GM19397 (cell line): ENCODE measurements at regions not wholly inside any gene's neighbourhood (a gene's known extent, or its start where the extent isn't known, plus 50 kb on each side); places are given as distances from the start of the nearest gene placed in this dataset.

Experiments
- ATAC-seq: cut with Tn5 transposase; IDR thresholded peaks from one replicate; pipeline ENCODE4 v1.9.1; 2021; ENCODE audit warnings: mild to moderate bottlenecking, moderate library complexity; ENCODE audit not compliant: unreplicated experiment

DNA sequence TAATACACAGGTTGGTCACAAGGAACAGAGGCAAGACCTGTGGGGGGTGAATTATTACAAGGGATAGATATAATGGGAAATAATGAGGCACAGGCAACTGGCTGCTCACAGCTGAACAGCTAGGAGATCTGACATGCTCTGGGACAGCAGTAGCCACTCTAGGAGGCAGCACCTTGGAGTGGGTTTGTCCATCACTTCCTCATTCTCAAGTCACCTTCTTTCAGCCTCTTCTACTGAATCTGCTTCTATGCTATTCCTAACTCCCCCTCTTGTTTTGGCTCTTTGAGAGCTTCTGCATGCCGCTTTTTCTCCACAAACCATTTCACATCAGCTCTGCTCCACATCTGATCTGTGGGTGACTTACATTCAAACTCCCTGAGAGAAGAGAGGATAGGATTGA lies 345.5 kb upstream of the MAP3K7 start:
- ATAC-seq, result no peak

DNA sequence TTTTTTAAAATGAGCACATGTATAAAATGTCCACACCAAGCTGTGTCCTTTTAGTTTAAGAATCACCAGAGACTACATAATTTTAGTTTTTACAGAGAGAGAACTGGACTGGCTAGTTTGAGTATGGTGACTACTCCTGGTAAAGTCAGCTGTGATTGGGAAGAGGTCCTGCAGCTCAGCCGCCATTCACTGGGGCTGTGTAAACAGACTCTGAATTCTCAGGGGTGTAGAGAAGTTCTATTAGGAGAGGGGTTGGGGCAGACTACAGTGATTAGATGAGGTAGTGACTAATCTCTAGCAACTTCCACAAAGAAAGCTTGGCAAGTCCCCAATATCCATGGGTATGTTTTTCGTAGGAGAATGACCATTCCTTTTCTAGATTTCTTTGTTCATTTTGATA lies 341.2 kb upstream of the MAP3K7 start:
- no peak for ATAC-seq

DNA sequence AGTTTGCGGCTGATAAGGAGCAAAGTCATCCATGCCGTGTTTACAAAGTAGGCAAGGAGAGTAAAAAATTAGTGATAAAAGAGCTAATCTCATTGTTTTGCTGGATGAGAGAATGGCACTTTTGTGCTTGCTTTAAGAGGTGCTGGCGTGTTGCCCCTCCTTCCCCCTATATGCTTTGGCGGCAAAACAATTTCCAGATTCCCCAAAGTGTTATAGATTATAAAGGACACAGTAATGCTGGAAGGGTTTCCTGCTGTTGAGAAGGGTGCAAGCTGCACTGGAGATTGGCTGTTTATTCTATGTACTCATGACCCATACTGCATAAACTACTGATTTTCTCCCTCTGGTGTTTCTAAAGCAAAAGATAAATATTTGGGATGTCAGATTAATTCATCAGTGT lies 338.9 kb upstream of the MAP3K7 start:
- ATAC-seq, result no peak

GRCh38 chr6:90922325-90922724 lies 335.5 kb upstream of the MAP3K7 start:
- no peak for ATAC-seq

GRCh38 chr6:90918361-90918760 lies 331.5 kb upstream of the MAP3K7 start:
- no peak for ATAC-seq

- ATAC-seq, result no peak
These were observed 330.5 kb upstream of the MAP3K7 start for GRCh38 chr6:90917376-90917775.

GRCh38 chr6:90916968-90917367 lies 330.1 kb upstream of the MAP3K7 start:
- no peak for ATAC-seq

DNA sequence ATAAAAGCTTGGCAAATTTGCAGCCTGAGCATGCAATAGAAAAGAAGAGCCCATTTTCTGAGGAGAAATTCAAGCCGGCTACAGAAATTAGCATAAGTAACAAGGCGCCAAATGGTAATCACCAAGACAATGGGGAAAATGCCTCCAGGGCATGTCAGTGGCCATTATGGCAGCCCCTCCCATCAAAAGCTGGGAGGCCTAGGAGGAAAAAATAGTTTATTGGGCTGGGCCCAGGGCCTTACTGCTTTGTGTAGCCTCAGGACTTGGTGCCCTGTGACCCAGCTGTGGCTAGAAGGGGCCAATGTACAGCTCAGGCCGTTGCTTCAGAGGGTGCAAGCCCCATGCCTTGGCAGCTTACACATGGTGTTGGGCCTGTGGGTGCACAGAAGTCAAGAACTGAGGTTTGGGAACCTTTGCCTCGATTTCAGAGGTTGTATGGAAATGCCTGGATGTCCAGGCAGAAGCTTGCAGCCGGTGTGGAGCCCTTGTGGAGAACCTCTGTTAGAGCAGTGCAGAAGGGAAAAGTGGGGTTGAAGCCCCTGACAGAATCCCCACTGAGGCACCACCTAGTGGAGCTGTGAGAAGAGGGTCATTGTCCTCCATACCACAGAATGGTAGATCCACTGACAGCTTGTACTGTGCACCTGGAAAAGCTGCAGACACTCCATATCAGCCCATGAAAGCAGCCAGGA lies 328.5 kb upstream of the MAP3K7 start:
- no peak for ATAC-seq

- no peak for ATAC-seq
These were observed 327.4 kb upstream of the MAP3K7 start for GRCh38 chr6:90914312-90914711.

DNA sequence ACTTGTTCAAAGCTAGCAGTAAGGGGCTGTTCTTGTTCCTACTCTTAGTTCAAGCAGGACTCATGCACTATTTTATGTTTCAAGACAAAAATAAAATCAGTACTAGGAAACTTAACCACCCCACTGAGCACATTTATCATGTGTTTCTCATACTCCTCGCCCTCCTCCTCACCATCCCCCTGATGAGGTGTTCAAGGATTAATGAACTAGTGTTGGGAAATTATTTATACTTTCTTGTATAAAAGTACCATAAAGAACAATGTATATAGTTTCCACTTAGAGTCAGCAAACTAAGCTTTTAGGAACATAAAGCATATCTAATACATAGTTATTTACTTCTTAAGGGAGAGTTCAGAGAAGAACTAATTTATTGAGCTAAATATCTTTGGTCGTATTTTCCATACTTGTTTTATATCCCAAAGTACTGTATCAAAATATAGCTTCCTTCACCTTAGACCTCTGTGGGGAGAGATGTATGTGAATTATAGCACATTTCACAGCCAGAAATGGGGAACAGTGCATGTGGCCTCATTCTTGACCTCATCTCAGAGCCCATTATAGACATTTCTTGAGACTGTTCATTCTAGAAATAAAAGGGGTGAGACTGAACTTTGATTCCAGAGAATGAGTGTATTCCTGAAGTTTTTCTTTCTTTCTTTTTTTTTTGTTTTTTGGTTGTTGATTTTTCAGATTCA lies 326.5 kb upstream of the MAP3K7 start:
- no peak for ATAC-seq

DNA sequence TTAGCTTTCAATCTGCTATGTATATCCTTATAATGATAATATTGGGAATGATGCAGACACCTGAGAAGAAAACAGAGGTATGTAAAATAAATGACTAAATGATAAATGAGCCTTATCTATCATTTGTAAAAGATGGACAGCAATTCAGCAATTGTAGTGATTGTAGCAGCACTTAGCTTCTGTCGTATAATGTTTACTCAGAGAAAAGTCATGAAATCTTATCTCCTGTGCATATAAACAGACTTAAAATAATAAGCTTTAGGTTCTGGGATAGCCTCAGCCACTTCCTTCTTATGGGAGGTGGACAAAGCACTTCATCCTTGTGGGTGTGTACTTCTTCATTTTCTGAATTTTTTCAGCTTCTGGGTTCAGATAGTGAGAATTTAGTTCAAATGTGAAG lies 324.8 kb upstream of the MAP3K7 start:
- ATAC-seq, result no peak

DNA sequence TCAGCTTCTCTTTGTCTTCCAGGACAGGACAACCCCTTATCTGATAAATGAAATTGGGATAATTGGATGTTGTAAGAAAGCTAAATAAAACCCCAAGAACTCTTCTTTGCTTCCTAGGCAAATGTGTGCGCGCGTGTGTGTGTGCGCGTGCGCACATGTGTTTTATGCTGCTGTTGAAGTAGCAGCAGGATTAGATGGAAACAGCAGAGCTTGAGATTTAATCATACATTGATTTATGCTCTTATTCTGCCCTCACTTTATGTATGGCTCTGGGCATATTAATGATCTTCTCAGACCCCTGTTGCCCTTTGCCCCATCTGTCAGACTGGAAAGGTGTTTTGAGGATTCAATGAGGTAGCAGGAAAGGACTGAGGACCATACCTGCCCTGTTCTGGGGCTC lies 324.0 kb upstream of the MAP3K7 start:
- no peak for ATAC-seq

GRCh38 chr6:90907931-90908655 lies 321.2 kb upstream of the MAP3K7 start:
- ATAC-seq, result no peak

GRCh38 chr6:90905351-90905750 lies 318.5 kb upstream of the MAP3K7 start:
- no peak for ATAC-seq

- no peak for ATAC-seq
These were observed 313.2 kb upstream of the MAP3K7 start for GRCh38 chr6:90900034-90900433.

DNA sequence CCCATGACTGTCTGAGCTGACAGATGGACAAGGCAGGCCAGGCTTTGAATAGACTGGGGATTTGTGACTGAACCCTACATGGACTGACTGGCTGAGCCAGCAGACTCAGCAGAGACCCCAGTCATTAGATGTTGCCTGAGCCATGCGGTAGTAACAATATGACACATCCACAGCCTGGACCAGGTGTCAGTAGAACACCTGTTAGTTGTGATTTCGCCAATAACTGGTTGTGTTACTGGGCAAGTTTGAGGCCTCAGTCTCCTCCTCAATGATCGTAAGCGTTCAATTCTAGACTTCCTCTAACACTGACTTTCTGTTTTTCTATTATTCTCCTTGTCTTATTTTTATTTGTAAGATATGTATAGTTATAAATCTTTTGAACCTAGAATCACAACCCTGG lies 311.9 kb upstream of the MAP3K7 start:
- no peak for ATAC-seq

GRCh38 chr6:90896075-90896547 lies 309.2 kb upstream of the MAP3K7 start:
- ATAC-seq, result no peak

DNA sequence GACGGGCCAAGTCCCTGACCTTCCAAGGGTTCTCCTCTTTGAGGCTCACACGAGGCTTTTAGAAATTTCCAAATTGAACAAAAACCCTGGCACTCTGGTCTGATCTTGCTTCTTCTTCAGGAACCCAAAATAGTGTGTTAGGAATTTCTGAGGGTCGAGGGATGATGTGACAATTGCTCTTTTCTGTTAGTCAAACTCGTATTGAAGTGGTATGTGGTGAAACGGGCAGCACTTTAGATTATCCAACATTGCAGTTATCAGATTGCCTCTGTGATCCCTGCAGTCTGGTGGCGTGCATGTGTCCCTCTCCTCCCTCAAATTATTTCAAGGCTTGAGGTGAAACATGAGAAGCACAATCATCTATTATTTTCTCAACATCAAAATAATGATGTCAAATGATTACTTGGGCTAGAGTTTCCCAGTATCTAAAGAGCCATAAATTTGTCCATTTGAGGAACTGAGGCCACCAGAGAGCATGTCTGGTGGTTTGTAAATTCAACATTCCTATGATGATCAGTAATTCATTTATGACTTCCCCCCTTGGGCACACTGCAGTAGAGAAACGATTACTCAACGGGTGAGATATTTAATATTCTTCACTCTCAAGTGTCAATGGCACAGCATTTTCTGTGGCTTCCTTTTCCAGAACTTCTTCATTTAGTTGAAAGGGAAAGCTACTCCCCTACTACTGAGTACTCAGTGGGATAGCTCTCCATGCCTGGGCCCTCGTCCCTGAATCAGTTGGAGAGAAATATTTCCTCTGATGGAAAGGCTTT lies 308.6 kb upstream of the MAP3K7 start:
- no peak for ATAC-seq

- no peak for ATAC-seq
These were observed 307.6 kb upstream of the MAP3K7 start for GRCh38 chr6:90894285-90895130.

DNA sequence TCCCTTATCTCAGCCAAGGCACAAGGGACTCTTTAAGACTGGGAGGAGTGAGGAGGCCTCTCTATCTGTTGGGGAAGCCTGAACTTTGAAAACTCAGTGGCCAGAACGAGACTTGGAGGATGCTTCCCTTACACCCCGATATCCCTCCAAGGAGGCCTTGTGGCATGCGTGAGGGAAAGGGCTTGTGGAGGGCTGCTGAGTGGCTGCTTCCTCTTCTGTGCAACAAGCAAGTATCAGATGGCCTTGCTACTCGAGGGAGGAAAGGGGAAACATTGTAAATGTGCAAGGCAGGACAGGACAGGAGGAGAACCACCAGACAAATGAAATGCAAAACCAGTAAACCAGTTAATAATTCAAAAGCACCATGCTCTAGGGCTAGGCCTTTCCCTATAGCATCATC lies 306.5 kb upstream of the MAP3K7 start:
- no peak for ATAC-seq
